ENCODE measurements at regions not wholly inside any gene's neighbourhood (a gene's known extent, or its start where the extent isn't known, plus 50 kb on each side); places are given as distances from the start of the nearest gene placed in this dataset.

- no peak overlapping the region for H3K4me3 ChIP-seq
- DNase-seq: no peak
- no peak overlapping the region for H3K27ac ChIP-seq
- H3K27me3 ChIP-seq: no peaks in the 10 kb centered on the region
- no peaks in the 10 kb centered on the region for H3K9me3 ChIP-seq
- no peaks in the 10 kb centered on the region for H3K36me3 ChIP-seq
- TF ChIP-seq CTCF (IDR thresholded peaks at IDR 0.05): no peak
- intact Hi-C loops (cut with DNase I; ENCODE audit: low total_unique reads): no loop called here
- H3K4me1 ChIP-seq: no peaks in the 10 kb centered on the region
Observed at GRCh38 chr9:105053209-105053652, 125.3 kb upstream of the ABCA1 start.

- no peak overlapping the region for H3K27ac ChIP-seq
Observed at GRCh38 chr9:105054491-105054890, 126.5 kb upstream of the ABCA1 start.

GRCh38 chr9:105055917-105056316 lies 128.0 kb upstream of the ABCA1 start:
- H3K9me3 ChIP-seq: no peaks in the 10 kb centered on the region
- no peak overlapping the region for H3K4me3 ChIP-seq
- intact Hi-C loops (cut with DNase I; ENCODE audit: low total_unique reads): no loop called here
- no peak for TF ChIP-seq CTCF (IDR thresholded peaks at IDR 0.05)
- no peak overlapping the region for H3K27ac ChIP-seq
- H3K27me3 ChIP-seq: no peaks in the 10 kb centered on the region
- DNase-seq: no peak
- no peaks in the 10 kb centered on the region for H3K36me3 ChIP-seq
- no peaks in the 10 kb centered on the region for H3K4me1 ChIP-seq

More at GRCh38 chr9:105054491-105054890, 126.5 kb upstream of the ABCA1 start:
- H3K9me3 ChIP-seq: no peaks in the 10 kb centered on the region
- H3K4me1 ChIP-seq: no peaks in the 10 kb centered on the region
- no peaks in the 10 kb centered on the region for H3K27me3 ChIP-seq
- DNase-seq: no peak
- TF ChIP-seq CTCF (IDR thresholded peaks at IDR 0.05): no peak
- no peaks in the 10 kb centered on the region for H3K36me3 ChIP-seq
- intact Hi-C loops (cut with DNase I; ENCODE audit: low total_unique reads): no loop called here
- no peak overlapping the region for H3K4me3 ChIP-seq

GRCh38 chr9:105057551-105057950 lies 129.6 kb upstream of the ABCA1 start:
- Histone ChIP-seq H3K36me3 (no peaks in the 10 kb centered on the region), H3K27ac (no peak overlapping the region), H3K4me3 (no peak overlapping the region), H3K27me3 (no peaks in the 10 kb centered on the region), H3K9me3 (no peaks in the 10 kb centered on the region), H3K4me1 (no peaks in the 10 kb centered on the region)
- no peak for DNase-seq
- no peak for TF ChIP-seq CTCF (IDR thresholded peaks at IDR 0.05)
- intact Hi-C loops (cut with DNase I; ENCODE audit: low total_unique reads): no loop called here

- H3K27me3 ChIP-seq: no peaks in the 10 kb centered on the region
- peaks cover 0 to 17% (median 6%) of the 10 kb centered on the region in 4 donors for H3K4me1 ChIP-seq
- no peak for DNase-seq
- H3K36me3 ChIP-seq: no peaks in the 10 kb centered on the region
- intact Hi-C loops (cut with DNase I; ENCODE audit: low total_unique reads): no loop called here
- H3K4me3 ChIP-seq: no peak overlapping the region
- no peak for TF ChIP-seq CTCF (IDR thresholded peaks at IDR 0.05)
- no peak overlapping the region for H3K27ac ChIP-seq
- H3K9me3 ChIP-seq: no peaks in the 10 kb centered on the region
Observed at GRCh38 chr9:105059252-105059651, 131.3 kb upstream of the ABCA1 start.
